HepG2 (cell line): ENCODE measurements at regions not wholly inside any gene's neighbourhood (a gene's known extent, or its start where the extent isn't known, plus 50 kb on each side); places are given as distances from the start of the nearest gene placed in this dataset.
A peak's percentile ranks its signal among the peaks of the same experiment; 100 is the strongest.

ENCODE experiments used
- CCDC6 ChIP-seq: sonication (generic); formaldehyde crosslinking; IDR thresholded peaks from 2 replicates; pipeline ENCODE4 v1.8.1; 2022; ENCODE audit warnings: mild to moderate bottlenecking, missing genetic modification reagents, moderate library complexity
- IRF2 ChIP-seq: IDR thresholded peaks from 2 replicates; pipeline ENCODE4 v1.6.1; 2018; ENCODE audit warnings: missing genetic modification reagents, missing compliant biosample characterization
- KDM5B ChIP-seq: sonication (generic); formaldehyde crosslinking; IDR thresholded peaks from 2 replicates; pipeline ENCODE4 v1.4.0; 2020; ENCODE audit warnings: missing genetic modification reagents, mild to moderate bottlenecking, borderline replicate concordance
- MATR3 ChIP-seq: sonication (generic); formaldehyde crosslinking; IDR thresholded peaks from 2 replicates; pipeline ENCODE4 v1.4.0; 2020; ENCODE audit warnings: missing genetic modification reagents
- MZF1 ChIP-seq: sonication (generic); formaldehyde crosslinking; IDR thresholded peaks from 2 replicates; pipeline ENCODE4 v1.8.1; 2023; ENCODE audit warnings: mild to moderate bottlenecking, missing genetic modification reagents, borderline replicate concordance
- PHF20 ChIP-seq: sonication (generic); formaldehyde crosslinking; IDR thresholded peaks from 2 replicates; pipeline ENCODE4 v1.5.0; 2020; ENCODE audit warnings: mild to moderate bottlenecking, missing genetic modification reagents
- REPIN1 ChIP-seq: sonication (generic); formaldehyde crosslinking; IDR thresholded peaks from 2 replicates; pipeline ENCODE4 v1.8.0; 2022; ENCODE audit warnings: missing genetic modification reagents, low read depth, mild to moderate bottlenecking, borderline replicate concordance
- SETDB1 ChIP-seq: sonication (generic); formaldehyde crosslinking; IDR thresholded peaks from 2 replicates; pipeline ENCODE4 v1.5.1; 2020; ENCODE audit warnings: missing genetic modification reagents, mild to moderate bottlenecking, borderline replicate concordance
- TAF15 ChIP-seq: fragments of 200-400 bp; formaldehyde crosslinking; IDR thresholded peaks from one replicate; pipeline ENCODE4 v1.6.1; 2018; ENCODE audit warnings: mild to moderate bottlenecking, low read depth, low read length; ENCODE audit not compliant: poor library complexity, severe bottlenecking
- TSC22D2 ChIP-seq: sonication (generic); formaldehyde crosslinking; IDR thresholded peaks from 2 replicates; pipeline ENCODE4 v1.5.1; 2020; ENCODE audit warnings: missing genetic modification reagents, mild to moderate bottlenecking, borderline replicate concordance
- ZIK1 ChIP-seq: sonication (generic); formaldehyde crosslinking; IDR thresholded peaks from 2 replicates; pipeline ENCODE4 v1.5.0; 2020; ENCODE audit warnings: mild to moderate bottlenecking, low read depth, missing genetic modification reagents, borderline replicate concordance
- ZNF550 ChIP-seq: sonication (generic); formaldehyde crosslinking; IDR thresholded peaks from 2 replicates; pipeline ENCODE4 v1.4.0; 2020; ENCODE audit warnings: mild to moderate bottlenecking, missing genetic modification reagents, borderline replicate concordance
- ZNF788 ChIP-seq: sonication (generic); formaldehyde crosslinking; IDR thresholded peaks from 2 replicates; pipeline ENCODE4 v1.5.0; 2020; ENCODE audit warnings: mild to moderate bottlenecking, missing genetic modification reagents, borderline replicate concordance
- TF ChIP-seq, protein P1 (sequence below): sonication (generic); formaldehyde crosslinking; IDR thresholded peaks from 2 replicates; pipeline ENCODE4 v1.9.0; 2021; ENCODE audit warnings: mild to moderate bottlenecking, missing genetic modification reagents
- TF ChIP-seq, protein P2 (sequence below): sonication (generic); formaldehyde crosslinking; IDR thresholded peaks from 2 replicates; pipeline ENCODE4 v1.5.0; 2020; ENCODE audit warnings: mild to moderate bottlenecking, missing genetic modification reagents
- TF ChIP-seq, protein P3 (sequence below): sonication (generic); formaldehyde crosslinking; IDR thresholded peaks from 2 replicates; pipeline ENCODE4 v1.8.1; 2022; ENCODE audit warnings: mild to moderate bottlenecking, missing genetic modification reagents
- TF ChIP-seq, protein P4 (sequence below): IDR thresholded peaks from 2 replicates; pipeline ENCODE4 v1.6.1; 2016; ENCODE audit warnings: low read depth
- TF ChIP-seq, protein P5 (sequence below): sonication (generic); formaldehyde crosslinking; IDR thresholded peaks from 2 replicates; pipeline ENCODE4 v1.5.0; 2020; ENCODE audit warnings: missing genetic modification reagents, mild to moderate bottlenecking, borderline replicate concordance

DNA sequence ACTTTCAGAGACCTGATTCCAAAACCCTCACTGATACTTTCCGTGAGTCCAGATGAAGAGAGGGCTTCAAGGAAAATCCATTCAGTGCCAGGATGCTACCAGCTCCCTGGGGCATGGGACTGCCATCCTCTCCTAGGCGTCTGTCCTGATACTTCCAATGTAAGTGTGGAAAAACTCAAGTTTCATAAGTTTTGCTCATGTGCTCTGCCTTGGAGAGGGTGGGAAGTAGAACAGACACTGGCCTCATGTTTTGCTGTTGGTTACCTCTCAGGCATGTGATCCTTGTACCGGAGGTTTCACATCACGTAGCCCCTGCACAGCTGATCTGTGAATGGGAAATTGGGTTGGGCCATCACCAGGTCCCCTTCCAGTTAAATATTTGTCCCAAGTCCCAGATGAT lies 517.1 kb downstream of the RPS24 start (continued):
- TF ChIP-seq TSC22D2 (CRISPR knock-in tag): no peak
- peak; percentile 82; the same call in 1 of the 2 replicates for TF ChIP-seq ZIK1
- TF ChIP-seq KDM5B (CRISPR knock-in tag): no peak
- TF ChIP-seq REPIN1 (CRISPR knock-in tag): no peak
- TF ChIP-seq ZNF550: no peak
- TF ChIP-seq MZF1: no peak
- TF ChIP-seq, protein P1, sequence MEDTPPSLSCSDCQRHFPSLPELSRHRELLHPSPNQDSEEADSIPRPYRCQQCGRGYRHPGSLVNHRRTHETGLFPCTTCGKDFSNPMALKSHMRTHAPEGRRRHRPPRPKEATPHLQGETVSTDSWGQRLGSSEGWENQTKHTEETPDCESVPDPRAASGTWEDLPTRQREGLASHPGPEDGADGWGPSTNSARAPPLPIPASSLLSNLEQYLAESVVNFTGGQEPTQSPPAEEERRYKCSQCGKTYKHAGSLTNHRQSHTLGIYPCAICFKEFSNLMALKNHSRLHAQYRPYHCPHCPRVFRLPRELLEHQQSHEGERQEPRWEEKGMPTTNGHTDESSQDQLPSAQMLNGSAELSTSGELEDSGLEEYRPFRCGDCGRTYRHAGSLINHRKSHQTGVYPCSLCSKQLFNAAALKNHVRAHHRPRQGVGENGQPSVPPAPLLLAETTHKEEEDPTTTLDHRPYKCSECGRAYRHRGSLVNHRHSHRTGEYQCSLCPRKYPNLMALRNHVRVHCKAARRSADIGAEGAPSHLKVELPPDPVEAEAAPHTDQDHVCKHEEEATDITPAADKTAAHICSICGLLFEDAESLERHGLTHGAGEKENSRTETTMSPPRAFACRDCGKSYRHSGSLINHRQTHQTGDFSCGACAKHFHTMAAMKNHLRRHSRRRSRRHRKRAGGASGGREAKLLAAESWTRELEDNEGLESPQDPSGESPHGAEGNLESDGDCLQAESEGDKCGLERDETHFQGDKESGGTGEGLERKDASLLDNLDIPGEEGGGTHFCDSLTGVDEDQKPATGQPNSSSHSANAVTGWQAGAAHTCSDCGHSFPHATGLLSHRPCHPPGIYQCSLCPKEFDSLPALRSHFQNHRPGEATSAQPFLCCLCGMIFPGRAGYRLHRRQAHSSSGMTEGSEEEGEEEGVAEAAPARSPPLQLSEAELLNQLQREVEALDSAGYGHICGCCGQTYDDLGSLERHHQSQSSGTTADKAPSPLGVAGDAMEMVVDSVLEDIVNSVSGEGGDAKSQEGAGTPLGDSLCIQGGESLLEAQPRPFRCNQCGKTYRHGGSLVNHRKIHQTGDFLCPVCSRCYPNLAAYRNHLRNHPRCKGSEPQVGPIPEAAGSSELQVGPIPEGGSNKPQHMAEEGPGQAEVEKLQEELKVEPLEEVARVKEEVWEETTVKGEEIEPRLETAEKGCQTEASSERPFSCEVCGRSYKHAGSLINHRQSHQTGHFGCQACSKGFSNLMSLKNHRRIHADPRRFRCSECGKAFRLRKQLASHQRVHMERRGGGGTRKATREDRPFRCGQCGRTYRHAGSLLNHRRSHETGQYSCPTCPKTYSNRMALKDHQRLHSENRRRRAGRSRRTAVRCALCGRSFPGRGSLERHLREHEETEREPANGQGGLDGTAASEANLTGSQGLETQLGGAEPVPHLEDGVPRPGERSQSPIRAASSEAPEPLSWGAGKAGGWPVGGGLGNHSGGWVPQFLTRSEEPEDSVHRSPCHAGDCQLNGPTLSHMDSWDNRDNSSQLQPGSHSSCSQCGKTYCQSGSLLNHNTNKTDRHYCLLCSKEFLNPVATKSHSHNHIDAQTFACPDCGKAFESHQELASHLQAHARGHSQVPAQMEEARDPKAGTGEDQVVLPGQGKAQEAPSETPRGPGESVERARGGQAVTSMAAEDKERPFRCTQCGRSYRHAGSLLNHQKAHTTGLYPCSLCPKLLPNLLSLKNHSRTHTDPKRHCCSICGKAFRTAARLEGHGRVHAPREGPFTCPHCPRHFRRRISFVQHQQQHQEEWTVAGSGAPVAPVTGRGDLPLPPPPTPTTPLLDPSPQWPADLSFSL: no peak
- TF ChIP-seq IRF2 (CRISPR knock-in tag): peak; percentile 60
- TF ChIP-seq MATR3 (CRISPR knock-in tag): no peak
- TF ChIP-seq, protein P2, sequence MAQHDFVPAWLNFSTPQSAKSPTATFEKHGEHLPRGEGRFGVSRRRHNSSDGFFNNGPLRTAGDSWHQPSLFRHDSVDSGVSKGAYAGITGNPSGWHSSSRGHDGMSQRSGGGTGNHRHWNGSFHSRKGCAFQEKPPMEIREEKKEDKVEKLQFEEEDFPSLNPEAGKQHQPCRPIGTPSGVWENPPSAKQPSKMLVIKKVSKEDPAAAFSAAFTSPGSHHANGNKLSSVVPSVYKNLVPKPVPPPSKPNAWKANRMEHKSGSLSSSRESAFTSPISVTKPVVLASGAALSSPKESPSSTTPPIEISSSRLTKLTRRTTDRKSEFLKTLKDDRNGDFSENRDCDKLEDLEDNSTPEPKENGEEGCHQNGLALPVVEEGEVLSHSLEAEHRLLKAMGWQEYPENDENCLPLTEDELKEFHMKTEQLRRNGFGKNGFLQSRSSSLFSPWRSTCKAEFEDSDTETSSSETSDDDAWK (CRISPR knock-in tag): no peak
- TF ChIP-seq ZNF788 (CRISPR knock-in tag): peak; percentile 40; the same call in 1 of the 2 replicates
- TF ChIP-seq, protein P3, sequence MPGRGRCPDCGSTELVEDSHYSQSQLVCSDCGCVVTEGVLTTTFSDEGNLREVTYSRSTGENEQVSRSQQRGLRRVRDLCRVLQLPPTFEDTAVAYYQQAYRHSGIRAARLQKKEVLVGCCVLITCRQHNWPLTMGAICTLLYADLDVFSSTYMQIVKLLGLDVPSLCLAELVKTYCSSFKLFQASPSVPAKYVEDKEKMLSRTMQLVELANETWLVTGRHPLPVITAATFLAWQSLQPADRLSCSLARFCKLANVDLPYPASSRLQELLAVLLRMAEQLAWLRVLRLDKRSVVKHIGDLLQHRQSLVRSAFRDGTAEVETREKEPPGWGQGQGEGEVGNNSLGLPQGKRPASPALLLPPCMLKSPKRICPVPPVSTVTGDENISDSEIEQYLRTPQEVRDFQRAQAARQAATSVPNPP (CRISPR knock-in tag): no peak
- TF ChIP-seq CCDC6 (CRISPR knock-in tag): no peak
- no peak for TF ChIP-seq PHF20 (CRISPR knock-in tag)
- TF ChIP-seq, protein P4, sequence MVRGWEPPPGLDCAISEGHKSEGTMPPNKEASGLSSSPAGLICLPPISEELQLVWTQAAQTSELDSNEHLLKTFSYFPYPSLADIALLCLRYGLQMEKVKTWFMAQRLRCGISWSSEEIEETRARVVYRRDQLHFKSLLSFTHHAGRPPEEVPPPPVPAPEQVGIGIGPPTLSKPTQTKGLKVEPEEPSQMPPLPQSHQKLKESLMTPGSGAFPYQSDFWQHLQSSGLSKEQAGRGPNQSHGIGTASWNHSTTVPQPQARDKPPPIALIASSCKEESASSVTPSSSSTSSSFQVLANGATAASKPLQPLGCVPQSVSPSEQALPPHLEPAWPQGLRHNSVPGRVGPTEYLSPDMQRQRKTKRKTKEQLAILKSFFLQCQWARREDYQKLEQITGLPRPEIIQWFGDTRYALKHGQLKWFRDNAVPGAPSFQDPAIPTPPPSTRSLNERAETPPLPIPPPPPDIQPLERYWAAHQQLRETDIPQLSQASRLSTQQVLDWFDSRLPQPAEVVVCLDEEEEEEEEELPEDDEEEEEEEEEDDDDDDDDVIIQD (CRISPR knock-in tag): no peak; the same call in 1 of the 2 replicates
- peak; percentile 9; the same call in 1 of the 2 replicates for TF ChIP-seq SETDB1 (CRISPR knock-in tag)
- TF ChIP-seq, protein P5, sequence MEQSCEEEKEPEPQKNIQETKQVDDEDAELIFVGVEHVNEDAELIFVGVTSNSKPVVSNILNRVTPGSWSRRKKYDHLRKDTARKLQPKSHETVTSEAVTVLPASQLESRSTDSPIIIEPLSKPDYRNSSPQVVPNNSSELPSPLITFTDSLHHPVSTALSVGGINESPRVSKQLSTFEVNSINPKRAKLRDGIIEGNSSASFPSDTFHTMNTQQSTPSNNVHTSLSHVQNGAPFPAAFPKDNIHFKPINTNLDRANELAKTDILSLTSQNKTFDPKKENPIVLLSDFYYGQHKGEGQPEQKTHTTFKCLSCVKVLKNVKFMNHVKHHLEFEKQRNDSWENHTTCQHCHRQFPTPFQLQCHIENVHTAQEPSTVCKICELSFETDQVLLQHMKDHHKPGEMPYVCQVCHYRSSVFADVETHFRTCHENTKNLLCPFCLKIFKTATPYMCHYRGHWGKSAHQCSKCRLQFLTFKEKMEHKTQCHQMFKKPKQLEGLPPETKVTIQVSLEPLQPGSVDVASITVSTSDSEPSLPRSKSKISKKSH: no peak
- no peak for TF ChIP-seq TAF15
